Cardiac muscle cell (in vitro differentiated cells and primary cell): ENCODE measurements at regions not wholly inside any gene's neighbourhood (a gene's known extent, or its start where the extent isn't known, plus 50 kb on each side); places are given as distances from the start of the nearest gene placed in this dataset.

Source experiments
- DNase-seq, 2 donors: peaks; one replicate each; pipeline versions ENCODE4 v3.0.0 to v3.0.0-alpha.2; 2010 to 2017; ENCODE audit warnings: low read depth in 1 of 2, low spot score in 1 of 2
- H3K27ac ChIP-seq: fragments of 200-600 bp; sonication (generic); 2 replicates; pipeline ENCODE4 v1.5.1; 2016
- H3K27me3 ChIP-seq: fragments of 200-600 bp; sonication (generic); 2 replicates; pipeline ENCODE4 v1.6.0; 2016; ENCODE audit warnings: control low read depth
- H3K36me3 ChIP-seq: fragments of 200-600 bp; sonication (generic); 2 replicates; pipeline ENCODE4 v1.5.1; 2016; ENCODE audit warnings: control low read depth
- H3K4me1 ChIP-seq: fragments of 200-600 bp; sonication (generic); 2 replicates; pipeline ENCODE4 v1.8.1; 2017; ENCODE audit warnings: low read depth, mild to moderate bottlenecking, mixed run types
- H3K4me3 ChIP-seq: fragments of 200-600 bp; sonication (generic); 2 replicates; pipeline ENCODE4 v1.5.1; 2016; ENCODE audit warnings: mild to moderate bottlenecking
- H3K9me3 ChIP-seq: fragments of 200-600 bp; sonication (generic); 2 replicates; pipeline ENCODE4 v1.5.1; 2017; ENCODE audit warnings: low read depth, mild to moderate bottlenecking, control low read depth
- CTCF ChIP-seq: IDR thresholded peaks from 2 replicates; pipeline ENCODE4 v1.5.1; 2012; ENCODE audit warnings: low read depth, mild to moderate bottlenecking, low read length

DNA sequence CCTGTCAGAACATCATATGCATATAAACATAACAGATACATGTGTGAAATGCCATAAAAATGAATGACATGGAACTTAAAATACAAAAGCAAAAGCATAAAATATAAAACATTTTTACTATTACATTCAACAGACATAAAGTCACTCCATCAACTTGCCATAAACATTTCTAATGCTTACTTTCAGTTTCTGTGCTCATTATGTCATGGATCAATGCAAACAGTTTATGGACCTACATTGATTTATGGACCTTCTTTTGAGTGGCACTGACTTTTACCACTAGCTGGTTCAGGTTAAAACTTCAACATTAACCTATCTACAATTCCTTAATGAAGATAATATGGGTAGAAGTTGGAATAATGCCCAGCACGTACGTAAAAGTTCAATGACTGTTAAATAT is 577.4 kb upstream of the LMCD1 start:
- H3K27ac ChIP-seq: no peak overlapping the region
- no peaks in the 10 kb centered on the region for H3K4me1 ChIP-seq
- H3K36me3 ChIP-seq: no peaks in the 10 kb centered on the region
- H3K9me3 ChIP-seq: no peaks in the 10 kb centered on the region
- DNase-seq: no peak
- no peak overlapping the region for H3K4me3 ChIP-seq
- H3K27me3 ChIP-seq: no peaks in the 10 kb centered on the region
- no peak for TF ChIP-seq CTCF

GRCh38 chr3:7927015-7927414 is 574.6 kb upstream of the LMCD1 start:
- Histone ChIP-seq H3K36me3 (no peaks in the 10 kb centered on the region), H3K9me3 (no peaks in the 10 kb centered on the region), H3K4me1 (no peaks in the 10 kb centered on the region), H3K27ac (no peak overlapping the region), H3K27me3 (no peaks in the 10 kb centered on the region), H3K4me3 (no peak overlapping the region)
- no peak for TF ChIP-seq CTCF
- DNase-seq: no peak

DNA sequence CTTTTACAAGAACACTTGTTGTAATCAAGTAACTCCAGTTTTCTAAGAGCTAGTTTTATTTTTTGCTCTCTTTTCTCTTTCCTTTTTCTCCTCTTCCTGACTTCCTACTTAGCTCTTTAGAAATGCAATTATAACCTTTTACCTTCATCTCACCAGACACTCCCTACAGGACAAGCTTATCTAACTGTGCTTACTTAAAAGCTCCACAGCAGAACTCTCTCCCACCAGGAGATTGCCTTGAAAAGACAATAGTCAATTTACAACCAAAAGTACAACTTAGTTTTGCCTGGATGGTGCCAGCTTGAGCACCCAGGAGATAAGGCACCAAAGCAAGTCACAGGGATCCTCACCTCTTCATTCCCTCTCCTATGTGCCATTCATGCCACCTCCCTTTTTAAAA is 573.8 kb upstream of the LMCD1 start:
- TF ChIP-seq CTCF: no peak
- H3K27me3 ChIP-seq: no peaks in the 10 kb centered on the region
- no peaks in the 10 kb centered on the region for H3K9me3 ChIP-seq
- H3K27ac ChIP-seq: no peak overlapping the region
- H3K4me1 ChIP-seq: no peaks in the 10 kb centered on the region
- H3K36me3 ChIP-seq: no peaks in the 10 kb centered on the region
- DNase-seq: no peak
- no peak overlapping the region for H3K4me3 ChIP-seq

DNA sequence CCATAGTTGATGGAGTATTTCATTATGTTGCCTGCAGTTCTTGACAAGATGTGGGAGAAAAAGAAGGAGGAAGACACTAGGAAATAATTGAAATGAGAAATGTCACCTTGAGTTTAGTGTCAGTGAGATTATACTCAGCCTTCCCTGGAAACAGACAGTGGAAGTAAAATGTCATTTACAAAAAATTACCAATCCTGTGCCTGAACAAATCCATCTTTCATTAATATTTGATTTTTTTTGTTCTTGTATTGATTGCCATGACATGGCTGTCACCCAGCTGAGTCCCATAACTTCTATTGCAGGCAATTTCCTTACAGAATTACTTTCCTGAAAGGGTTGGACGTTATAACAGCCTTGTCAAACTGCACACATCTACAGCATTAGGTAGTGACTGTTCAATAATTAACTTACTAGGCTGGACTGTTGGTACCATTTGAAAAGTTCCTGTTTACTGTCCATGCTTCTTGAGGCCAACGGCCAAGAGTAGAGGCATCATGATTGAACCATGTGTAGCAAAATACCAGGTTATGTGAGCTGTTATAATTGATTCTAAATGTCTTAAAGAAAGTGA is 572.2 kb upstream of the LMCD1 start:
- H3K27me3 ChIP-seq: no peaks in the 10 kb centered on the region
- no peak overlapping the region for H3K27ac ChIP-seq
- TF ChIP-seq CTCF: no peak
- H3K4me1 ChIP-seq: no peaks in the 10 kb centered on the region
- H3K9me3 ChIP-seq: no peaks in the 10 kb centered on the region
- no peak for DNase-seq
- H3K4me3 ChIP-seq: no peak overlapping the region
- no peaks in the 10 kb centered on the region for H3K36me3 ChIP-seq

GRCh38 chr3:7934362-7934761 is 567.3 kb upstream of the LMCD1 start:
- H3K27ac ChIP-seq: no peak overlapping the region
- H3K27me3 ChIP-seq: no peaks in the 10 kb centered on the region
- H3K4me1 ChIP-seq: no peaks in the 10 kb centered on the region
- H3K36me3 ChIP-seq: no peaks in the 10 kb centered on the region
- H3K4me3 ChIP-seq: no peak overlapping the region
- TF ChIP-seq CTCF: no peak
- no peaks in the 10 kb centered on the region for H3K9me3 ChIP-seq
- DNase-seq: no peak

DNA sequence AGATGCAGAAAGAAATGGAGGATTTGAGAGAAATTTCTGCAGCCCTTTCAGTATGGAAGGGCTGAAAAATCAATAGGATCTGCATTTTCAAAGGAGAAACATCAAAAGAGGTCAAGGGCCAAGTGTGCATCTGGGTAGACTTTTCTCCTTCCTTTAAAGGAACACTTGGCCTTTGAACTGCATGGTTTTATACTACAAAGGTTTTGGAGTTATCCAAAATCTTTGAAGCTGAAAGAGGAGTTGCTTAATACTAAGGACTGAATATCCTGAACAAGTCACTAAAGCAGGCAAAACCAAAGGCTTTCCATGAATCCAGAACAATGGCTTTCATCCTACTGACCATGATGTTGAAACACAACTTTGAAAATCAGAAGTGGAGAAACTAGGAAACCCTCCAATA is 553.7 kb upstream of the LMCD1 start:
- no peak for DNase-seq
- H3K4me3 ChIP-seq: no peak overlapping the region
- no peak overlapping the region for H3K27ac ChIP-seq
- no peak for TF ChIP-seq CTCF
- no peaks in the 10 kb centered on the region for H3K27me3 ChIP-seq
- H3K4me1 ChIP-seq: no peaks in the 10 kb centered on the region
- H3K9me3 ChIP-seq: no peaks in the 10 kb centered on the region
- no peaks in the 10 kb centered on the region for H3K36me3 ChIP-seq
